ENCODE measurements at regions not wholly inside any gene's neighbourhood (a gene's known extent, or its start where the extent isn't known, plus 50 kb on each side); places are given as distances from the start of the nearest gene placed in this dataset.

GRCh38 chr1:58156831-58157230 lies 389.7 kb downstream of the OMA1 start:
- TF ChIP-seq CTCF (IDR thresholded peaks at IDR 0.05; ENCODE audit: low read depth, low read length): no peak
- H3K27me3 ChIP-seq: no peaks in the 10 kb centered on the region
- no peak for DNase-seq
- H3K4me1 ChIP-seq: no peaks in the 10 kb centered on the region
- no peaks in the 10 kb centered on the region for H3K36me3 ChIP-seq
- H3K9me3 ChIP-seq: no peaks in the 10 kb centered on the region
- H3K4me3 ChIP-seq (ENCODE audit: low read depth, low read length): no peak overlapping the region

- Histone ChIP-seq H3K4me3 (ENCODE audit: low read depth, low read length) (no peak overlapping the region), H3K9me3 (no peaks in the 10 kb centered on the region), H3K36me3 (no peaks in the 10 kb centered on the region), H3K27me3 (no peaks in the 10 kb centered on the region), H3K4me1 (no peaks in the 10 kb centered on the region)
- no peak for DNase-seq
- no peak for TF ChIP-seq CTCF (IDR thresholded peaks at IDR 0.05; ENCODE audit: low read depth, low read length)
These were observed 390.4 kb downstream of the OMA1 start for GRCh38 chr1:58156124-58156468.

GRCh38 chr1:58155418-58156123 lies 391.0 kb downstream of the OMA1 start:
- TF ChIP-seq CTCF (IDR thresholded peaks at IDR 0.05; ENCODE audit: low read depth, low read length): peak; percentile 72
- peak; percentile 43 for DNase-seq
- no peaks in the 10 kb centered on the region for H3K27me3 ChIP-seq
- no peaks in the 10 kb centered on the region for H3K9me3 ChIP-seq
- H3K4me3 ChIP-seq (ENCODE audit: low read depth, low read length): no peak overlapping the region
- no peaks in the 10 kb centered on the region for H3K36me3 ChIP-seq
- no peaks in the 10 kb centered on the region for H3K4me1 ChIP-seq

GRCh38 chr1:58154256-58154655 lies 392.3 kb downstream of the OMA1 start:
- no peaks in the 10 kb centered on the region for H3K9me3 ChIP-seq
- H3K27me3 ChIP-seq: no peaks in the 10 kb centered on the region
- no peak for DNase-seq
- H3K4me3 ChIP-seq (ENCODE audit: low read depth, low read length): no peak overlapping the region
- H3K4me1 ChIP-seq: no peaks in the 10 kb centered on the region
- no peak for TF ChIP-seq CTCF (IDR thresholded peaks at IDR 0.05; ENCODE audit: low read depth, low read length)
- no peaks in the 10 kb centered on the region for H3K36me3 ChIP-seq

GRCh38 chr1:58152697-58153096 lies 393.8 kb downstream of the OMA1 start:
- Histone ChIP-seq H3K36me3 (no peaks in the 10 kb centered on the region), H3K9me3 (no peaks in the 10 kb centered on the region), H3K4me1 (no peaks in the 10 kb centered on the region), H3K27me3 (no peaks in the 10 kb centered on the region), H3K4me3 (ENCODE audit: low read depth, low read length) (no peak overlapping the region)
- TF ChIP-seq CTCF (IDR thresholded peaks at IDR 0.05; ENCODE audit: low read depth, low read length): no peak
- no peak for DNase-seq

- no peaks in the 10 kb centered on the region for H3K36me3 ChIP-seq
- H3K4me3 ChIP-seq (ENCODE audit: low read depth, low read length): no peak overlapping the region
- no peaks in the 10 kb centered on the region for H3K4me1 ChIP-seq
- no peaks in the 10 kb centered on the region for H3K27me3 ChIP-seq
- no peak for TF ChIP-seq CTCF (IDR thresholded peaks at IDR 0.05; ENCODE audit: low read depth, low read length)
- H3K9me3 ChIP-seq: no peaks in the 10 kb centered on the region
- DNase-seq: no peak
These were observed 397.2 kb downstream of the OMA1 start for GRCh38 chr1:58149271-58149812.
